ENCODE measurements at regions not wholly inside any gene's neighbourhood (a gene's known extent, or its start where the extent isn't known, plus 50 kb on each side); places are given as distances from the start of the nearest gene placed in this dataset.
"Not testable (repeated sequence)": the region's sequence is repeated elsewhere in the genome, so short reads cannot be mapped to it uniquely, and the experiment has no call there.

GRCh38 chrX:40866893-40867292 lies 131.6 kb upstream of the MED14 start:
- peak in 7 of 8 donors; percentile 47 to 90 (median 73) for ATAC-seq
- Histone ChIP-seq H3K9me3 (peaks cover 0 to 11% (median 0%) of the 10 kb centered on the region in 11 donors), H3K36me3 (no peaks in the 10 kb centered on the region), H3K4me3 (no peak overlapping the region), H3K27me3 (peaks cover 0 to 44% (median 0%) of the 10 kb centered on the region in 7 donors), H3K27ac (peak overlapping the region in 7 of 10 donors; percentile 4 to 73 (median 49)), H3K4me1 (peaks cover 0 to 17% (median 8%) of the 10 kb centered on the region in 9 donors)
- DNase-seq: peak in 1 of 2 donors; percentile 18
- WGBS, 2 donors: 6 to 14% methylated on average over 2 of the region's 2 CpGs
- intact Hi-C loops (cut with DNase I): no loop called here
- TF ChIP-seq CTCF (IDR thresholded peaks at IDR 0.05): no peak

- DNase-seq: no peak
- Histone ChIP-seq H3K9me3 (peaks cover 0 to 11% (median 0%) of the 10 kb centered on the region in 11 donors), H3K4me3 (no peak overlapping the region), H3K36me3 (no peaks in the 10 kb centered on the region), H3K27me3 (peaks cover 0 to 45% (median 0%) of the 10 kb centered on the region in 7 donors), H3K4me1 (peaks cover 0 to 20% (median 8%) of the 10 kb centered on the region in 9 donors), H3K27ac (peak overlapping the region in 7 of 10 donors; percentile 4 to 73 (median 49))
- ATAC-seq: peak in 5 of 8 donors; percentile 48 to 64 (median 59)
- 0 to 4% methylated on average over 1 of the region's 1 CpG for WGBS, 2 donors
- TF ChIP-seq CTCF (IDR thresholded peaks at IDR 0.05): no peak
- intact Hi-C loops (cut with DNase I): no loop called here
These were observed 132.0 kb upstream of the MED14 start for GRCh38 chrX:40867352-40867751.

- H3K4me3 ChIP-seq: no peak overlapping the region
- ATAC-seq: no peak
- H3K4me1 ChIP-seq: peaks cover 0 to 20% (median 8%) of the 10 kb centered on the region in 9 donors
- no peak for TF ChIP-seq CTCF (IDR thresholded peaks at IDR 0.05)
- 93 to 98% methylated on average over 3 of the region's 3 CpGs for WGBS, 2 donors
- H3K9me3 ChIP-seq: peaks cover 0 to 11% (median 0%) of the 10 kb centered on the region in 11 donors
- DNase-seq: no peak
- H3K27me3 ChIP-seq: peaks cover 0 to 57% (median 0%) of the 10 kb centered on the region in 7 donors
- intact Hi-C loops (cut with DNase I): no loop called here
- no peak overlapping the region for H3K27ac ChIP-seq
- no peaks in the 10 kb centered on the region for H3K36me3 ChIP-seq
These were observed 133.5 kb upstream of the MED14 start for GRCh38 chrX:40868868-40869267.

- not testable (repeated sequence) for H3K27ac ChIP-seq, DNase-seq, H3K36me3 ChIP-seq, H3K4me3 ChIP-seq, ATAC-seq
- Histone ChIP-seq H3K9me3 (peaks cover 0 to 11% (median 0%) of the 10 kb centered on the region in 11 donors), H3K27me3 (peaks cover 0 to 55% (median 0%) of the 10 kb centered on the region in 7 donors), H3K4me1 (peaks cover 0 to 20% (median 8%) of the 10 kb centered on the region in 9 donors)
- intact Hi-C loops (cut with DNase I): loop anchor here in 2 of 10 donors (10.0 kb wide), 1 partner anchor 244 kb away; no protein-coding TSS in a partner anchor
- WGBS, 2 donors: 89 to 95% methylated on average over 1 of the region's 1 CpG
These were observed 135.6 kb upstream of the MED14 start for GRCh38 chrX:40870982-40871381.

All from heart right ventricle (tissue), 16 donors.